Endothelial cell of umbilical vein (primary cell): ENCODE measurements at regions not wholly inside any gene's neighbourhood (a gene's known extent, or its start where the extent isn't known, plus 50 kb on each side); places are given as distances from the start of the nearest gene placed in this dataset.

Experiments
- CTCF ChIP-seq, 2 donors: IDR thresholded peaks; 1 replicate in 1 of 2; 2 replicates in 1 of 2; pipeline ENCODE4 v1.5.1; 2011; ENCODE audit warnings: low read length in 2 of 2, mild to moderate bottlenecking in 2 of 2, moderate library complexity in 2 of 2, control low read depth in 1 of 2, inconsistent platforms in 1 of 2, low read depth in 1 of 2; ENCODE audit not compliant: insufficient read depth in 1 of 2; ENCODE audit errors: extremely low read depth in 1 of 2
- MYC ChIP-seq: IDR thresholded peaks from one replicate; pipeline ENCODE4 v1.6.1; 2011; ENCODE audit warnings: mild to moderate bottlenecking, low read depth, low read length
- POLR2A ChIP-seq: IDR thresholded peaks from 2 replicates; pipeline ENCODE4 v1.6.1; 2012; ENCODE audit warnings: low read depth, mild to moderate bottlenecking, control low read depth, low read length
- TF ChIP-seq, protein P1 (sequence below): IDR thresholded peaks from 2 replicates; pipeline ENCODE4 v1.6.1; 2011; ENCODE audit not compliant: insufficient read depth, insufficient read length

DNA sequence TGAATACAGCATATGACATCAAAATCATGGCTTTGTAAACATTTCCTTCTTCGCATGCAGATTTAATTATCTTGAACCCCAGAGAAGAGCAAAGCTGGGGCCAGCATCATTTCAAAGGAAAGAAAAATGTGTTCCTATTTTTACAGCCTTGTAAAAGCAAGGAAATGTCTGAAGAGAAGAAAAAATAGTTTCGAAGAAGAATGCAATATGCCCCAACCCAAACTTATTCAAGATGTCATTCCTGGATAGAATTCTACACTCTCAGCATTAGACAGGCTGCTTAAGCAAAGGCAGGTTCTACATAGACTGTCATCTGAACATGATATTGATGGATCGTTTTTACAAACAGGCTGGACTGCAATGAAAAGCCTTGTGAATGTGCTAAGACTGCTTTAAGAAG, 900.8 kb downstream of the TTLL7 start:
- TF ChIP-seq CTCF (IDR thresholded peaks at IDR 0.05; ENCODE audit: extremely low read depth in 1 of 2, insufficient read depth in 1 of 2, low read depth in 1 of 2, low read length in 2 of 2) = no peak
- TF ChIP-seq MYC = no peak
- no peak for TF ChIP-seq POLR2A
- TF ChIP-seq, protein P1, sequence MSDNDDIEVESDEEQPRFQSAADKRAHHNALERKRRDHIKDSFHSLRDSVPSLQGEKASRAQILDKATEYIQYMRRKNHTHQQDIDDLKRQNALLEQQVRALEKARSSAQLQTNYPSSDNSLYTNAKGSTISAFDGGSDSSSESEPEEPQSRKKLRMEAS = no peak
